Pancreas (tissue), 10 donors: ENCODE measurements at regions not wholly inside any gene's neighbourhood (a gene's known extent, or its start where the extent isn't known, plus 50 kb on each side); places are given as distances from the start of the nearest gene placed in this dataset.

ENCODE experiments used
- ATAC-seq, 4 donors: fragments of 200-7000 bp; cut with Tn5 transposase; one replicate each; pipeline versions ENCODE4 v1.8.0 to v1.9.1; 2020; ENCODE audit warnings: mild to moderate bottlenecking in 4 of 4, moderate library complexity in 4 of 4
- DNase-seq, 6 donors: peaks; one replicate each; pipeline ENCODE4 v3.0.0-alpha.2; 2020
- FAIRE-seq: peaks from 2 replicates; lab custom pipeline; 2012; peaks lifted over from hg19 to GRCh38; lab: Jason Lieb, UNC
- H3K27ac ChIP-seq, 4 donors: fragments of 200-600 bp; sonication (generic); 1 replicate in 3 of 4; 2 replicates in 1 of 4; pipeline versions ENCODE4 v1.5.0 to v1.8.0; 2020
- H3K27me3 ChIP-seq, 4 donors: fragments of 200-600 bp; one replicate each; pipeline ENCODE4 v1.8.0; 2021
- H3K36me3 ChIP-seq, 3 donors: fragments of 200-600 bp; sonication (generic) in 1 of 3; one replicate each; pipeline versions ENCODE4 v1.5.0 to v1.8.0; 2020 to 2021
- H3K4me1 ChIP-seq, 3 donors: fragments of 200-600 bp; one replicate each; pipeline ENCODE4 v1.8.0; 2021
- H3K4me3 ChIP-seq, 4 donors: fragments of 200-600 bp; sonication (generic) in 2 of 4; one replicate each; pipeline versions ENCODE4 v1.5.0 to v1.8.0; 2020 to 2021
- H3K9me3 ChIP-seq, 4 donors: fragments of 200-600 bp; one replicate each; pipeline ENCODE4 v1.8.0; 2021
- CTCF ChIP-seq, 4 donors: fragments of 200-600 bp; sonication (generic) in 3 of 4; IDR thresholded peaks; one replicate each; pipeline versions ENCODE4 v1.5.0 to v1.8.0; 2021; ENCODE audit warnings: antibody characterized with exemption in 4 of 4
- WGBS, 2 donors: extraction: QIAGEN DNeasy Blood & Tissue Kit; methylation state at CpG; one replicate each; pipeline ENCODE4 v1.1.7; 2013; 5-methylcytosine and 5-hydroxymethylcytosine counted together
- intact Hi-C, 3 donors: fragments of 100-400 bp; cut with DNase I; formaldehyde crosslinking; loops; one replicate each; pipeline versions ENCODE4 v1.11.1 to v1.14.2; 2022
- donor health status: healthy with polysubstance abuse.
- donor health status: DM: no; HTN: no; CAD: no; lungs with moderate emphysema.
- donor health status: DM: no; HTN: no; CAD: no.
- donor health status: control.
- donor health status: control.
- donor health status: Bipolar disorder and iron deficiency.
- donor health status: DM: yes; HTN: yes; CAD: no.
- donor health status: DM: no; HTN: no; CAD: no.
- donor health status: DM: no; HTN: no; CAD: no.
- donor health status: DM: yes; HTN: yes; CAD: no.

- H3K4me3 ChIP-seq: no peak overlapping the region
- intact Hi-C loops: no loop called here
- WGBS, 2 donors: 42 to 44% methylated on average over 1 of the region's 1 CpG
- ATAC-seq (no peak), FAIRE-seq (no peak), DNase-seq (no peak)
- no peak for TF ChIP-seq CTCF (IDR thresholded peaks at IDR 0.05)
- no peaks in the 10 kb centered on the region for H3K4me1 ChIP-seq
- H3K36me3 ChIP-seq: no peaks in the 10 kb centered on the region
- H3K9me3 ChIP-seq: no peaks in the 10 kb centered on the region
- H3K27me3 ChIP-seq: no peaks in the 10 kb centered on the region
- no peak overlapping the region for H3K27ac ChIP-seq
These were observed 831.7 kb downstream of the SEMA5A start for GRCh38 chr5:8714198-8714597.

- no peak overlapping the region for H3K4me3 ChIP-seq
- no peaks in the 10 kb centered on the region for H3K4me1 ChIP-seq
- FAIRE-seq (no peak), ATAC-seq (no peak), DNase-seq (no peak)
- no peaks in the 10 kb centered on the region for H3K27me3 ChIP-seq
- no peak for TF ChIP-seq CTCF (IDR thresholded peaks at IDR 0.05)
- H3K36me3 ChIP-seq: no peaks in the 10 kb centered on the region
- no peak overlapping the region for H3K27ac ChIP-seq
- H3K9me3 ChIP-seq: no peaks in the 10 kb centered on the region
- WGBS, 2 donors: 72 to 78% methylated on average over 1 of the region's 1 CpG
- intact Hi-C loops: no loop called here
These were observed 831.0 kb downstream of the SEMA5A start for GRCh38 chr5:8714861-8715260.

- ATAC-seq (no peak), DNase-seq (no peak), FAIRE-seq (no peak)
- no peaks in the 10 kb centered on the region for H3K9me3 ChIP-seq
- H3K27me3 ChIP-seq: no peaks in the 10 kb centered on the region
- 92 to 94% methylated on average over 7 of the region's 7 CpGs for WGBS, 2 donors
- no peak overlapping the region for H3K4me3 ChIP-seq
- no peak for TF ChIP-seq CTCF (IDR thresholded peaks at IDR 0.05)
- no peaks in the 10 kb centered on the region for H3K4me1 ChIP-seq
- H3K36me3 ChIP-seq: no peaks in the 10 kb centered on the region
- intact Hi-C loops: no loop called here
- H3K27ac ChIP-seq: no peak overlapping the region
These were observed 826.1 kb downstream of the SEMA5A start for GRCh38 chr5:8719796-8720195.

DNA sequence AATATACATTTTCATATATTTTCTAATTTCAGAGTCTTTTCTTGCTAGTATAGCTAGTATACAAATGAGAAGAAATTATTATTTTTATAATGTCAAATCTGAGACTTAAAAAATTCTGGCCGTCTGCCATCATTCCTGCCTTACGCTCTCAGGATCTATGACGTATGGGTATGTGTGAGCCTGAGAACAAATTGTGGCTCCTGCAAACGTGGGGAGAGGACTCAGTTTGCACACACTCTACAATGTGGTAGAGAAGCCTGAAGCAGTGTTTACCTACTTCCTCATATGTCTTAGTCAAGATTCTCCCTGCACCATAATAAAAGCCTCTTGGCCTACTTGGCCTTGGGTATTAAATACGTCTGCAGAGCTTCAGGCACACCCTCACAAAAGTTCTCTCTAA, 825.4 kb downstream of the SEMA5A start:
- DNase-seq (no peak), FAIRE-seq (no peak), ATAC-seq (no peak)
- H3K4me3 ChIP-seq: no peak overlapping the region
- no peak overlapping the region for H3K27ac ChIP-seq
- H3K9me3 ChIP-seq: no peaks in the 10 kb centered on the region
- H3K36me3 ChIP-seq: no peaks in the 10 kb centered on the region
- intact Hi-C loops: no loop called here
- H3K27me3 ChIP-seq: no peaks in the 10 kb centered on the region
- TF ChIP-seq CTCF (IDR thresholded peaks at IDR 0.05): no peak
- WGBS, 2 donors: 59 to 63% methylated on average over 5 of the region's 5 CpGs
- H3K4me1 ChIP-seq: no peaks in the 10 kb centered on the region

GRCh38 chr5:8721536-8721935, 824.3 kb downstream of the SEMA5A start:
- DNase-seq (peak in 3 of 6 donors; percentile 15 to 25 (median 17)), ATAC-seq (peak; percentile 47 to 87 (median 85)), FAIRE-seq (no peak)
- 14 to 24% methylated on average over 1 of the region's 1 CpG for WGBS, 2 donors
- Histone ChIP-seq H3K9me3 (no peaks in the 10 kb centered on the region), H3K4me3 (no peak overlapping the region), H3K36me3 (no peaks in the 10 kb centered on the region), H3K27me3 (no peaks in the 10 kb centered on the region), H3K27ac (no peak overlapping the region), H3K4me1 (no peaks in the 10 kb centered on the region)
- TF ChIP-seq CTCF (IDR thresholded peaks at IDR 0.05): no peak
- intact Hi-C loops: no loop called here
